ENCODE measurements at regions not wholly inside any gene's neighbourhood (a gene's known extent, or its start where the extent isn't known, plus 50 kb on each side); places are given as distances from the start of the nearest gene placed in this dataset.
"Not testable (repeated sequence)": the region's sequence is repeated elsewhere in the genome, so short reads cannot be mapped to it uniquely, and the experiment has no call there.

GRCh38 chr1:213417225-213417820, 366.3 kb downstream of the RPS6KC1 start:
- DNase-seq (ENCODE audit: low read depth, low spot score): no peak

- no peak for DNase-seq (ENCODE audit: low read depth, low spot score)
Measured at GRCh38 chr1:213417846-213418245, 366.8 kb downstream of the RPS6KC1 start.

GRCh38 chr1:213418268-213419071, 367.4 kb downstream of the RPS6KC1 start:
- no peak for DNase-seq (ENCODE audit: low read depth, low spot score)

GRCh38 chr1:213419401-213420030, 368.5 kb downstream of the RPS6KC1 start:
- DNase-seq (ENCODE audit: low read depth, low spot score): no peak

DNA sequence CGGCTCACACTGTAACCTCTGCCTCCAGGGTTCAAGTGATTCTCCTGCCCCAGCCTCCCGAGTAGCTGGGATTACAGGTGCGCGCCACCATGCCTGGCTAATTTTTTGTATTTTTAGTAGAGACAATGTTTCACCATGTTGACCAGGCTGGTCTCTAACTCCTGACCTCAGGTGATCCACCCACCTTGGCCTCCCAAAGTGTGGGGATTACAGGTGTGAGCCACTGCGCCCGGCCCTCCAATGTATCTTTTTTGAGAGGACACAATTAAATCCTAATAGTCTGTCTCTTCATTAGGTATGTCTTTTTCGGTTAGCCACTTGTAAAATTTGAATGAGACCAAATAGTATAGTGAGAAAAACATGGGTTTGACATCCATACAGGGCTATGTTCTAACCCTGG, 370.1 kb downstream of the RPS6KC1 start:
- not testable (repeated sequence) for DNase-seq (ENCODE audit: low read depth, low spot score)

- DNase-seq (ENCODE audit: low read depth, low spot score): no peak
Measured at GRCh38 chr1:213423041-213423440, 372.0 kb downstream of the RPS6KC1 start.

GRCh38 chr1:213423605-213424004, 372.6 kb downstream of the RPS6KC1 start:
- DNase-seq (ENCODE audit: low read depth, low spot score): no peak

- no peak for DNase-seq (ENCODE audit: low read depth, low spot score)
Measured at GRCh38 chr1:213425376-213426030, 374.5 kb downstream of the RPS6KC1 start.

GRCh38 chr1:213429642-213430041, 378.6 kb downstream of the RPS6KC1 start:
- no peak for DNase-seq (ENCODE audit: low read depth, low spot score)

- DNase-seq (ENCODE audit: low read depth, low spot score): no peak
Measured at GRCh38 chr1:213435715-213436114, 384.7 kb downstream of the RPS6KC1 start.

DNA sequence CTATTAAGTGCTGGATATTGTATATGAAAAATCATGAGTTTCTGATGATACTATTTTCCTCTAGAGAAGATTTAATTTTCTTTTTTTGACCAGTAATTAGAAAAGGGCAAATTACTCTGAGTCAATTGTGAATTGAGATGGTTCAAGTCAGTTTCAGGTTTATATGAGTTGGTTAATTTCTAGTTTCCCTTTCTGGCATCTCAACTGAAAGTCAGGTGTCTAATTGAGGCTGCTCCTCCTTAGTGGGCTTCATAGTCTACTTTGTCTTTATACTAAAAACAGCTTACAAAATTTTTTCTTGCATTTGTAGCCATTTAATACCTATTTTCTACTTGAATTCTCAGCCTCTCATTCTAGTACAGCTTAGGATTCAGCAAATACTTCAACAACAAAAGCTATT, 387.3 kb downstream of the RPS6KC1 start:
- no peak for DNase-seq (ENCODE audit: low read depth, low spot score)

DNA sequence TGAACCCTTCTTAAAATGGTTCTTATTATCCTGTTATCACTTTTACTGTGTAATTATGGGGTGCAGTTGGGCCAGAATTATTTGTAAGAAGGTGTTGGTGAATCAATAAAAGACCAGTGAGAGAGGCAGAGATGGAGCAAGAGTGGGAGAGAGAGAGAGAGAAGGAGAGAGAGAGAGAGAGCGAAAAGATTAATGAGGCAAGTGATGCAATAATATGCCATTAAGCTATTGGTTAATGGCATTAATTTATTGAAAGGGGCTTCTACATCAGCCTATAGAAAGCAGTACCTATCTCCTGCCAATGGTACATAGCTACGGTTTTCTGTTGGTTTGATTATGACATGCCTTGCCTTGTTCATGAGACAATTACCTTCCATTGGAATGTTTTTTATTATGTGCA, 388.7 kb downstream of the RPS6KC1 start:
- DNase-seq (ENCODE audit: low read depth, low spot score): no peak

GRCh38 chr1:213440766-213441165, 389.7 kb downstream of the RPS6KC1 start:
- no peak for DNase-seq (ENCODE audit: low read depth, low spot score)

DNA sequence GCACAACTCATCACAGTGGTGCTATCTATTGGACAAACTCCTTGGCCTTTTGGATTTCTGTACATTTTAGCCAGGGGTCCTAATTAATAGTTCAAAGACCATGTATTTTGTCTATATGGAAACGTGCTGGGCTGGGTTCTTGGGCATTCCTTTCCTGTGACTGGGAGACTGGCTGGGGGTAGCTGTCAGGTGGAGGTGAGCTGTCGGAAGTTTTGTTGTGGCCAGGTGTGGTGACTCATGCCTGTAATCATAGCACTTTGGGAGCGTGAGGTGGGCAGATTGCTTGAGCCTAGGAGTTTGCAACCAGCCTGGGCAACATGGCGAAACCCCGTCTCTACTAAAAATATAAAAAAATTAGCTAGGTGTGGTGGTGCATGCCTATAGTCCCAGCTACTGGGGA, 392.4 kb downstream of the RPS6KC1 start:
- DNase-seq (ENCODE audit: low read depth, low spot score): no peak

GRCh38 chr1:213444224-213444623, 393.2 kb downstream of the RPS6KC1 start:
- DNase-seq (ENCODE audit: low read depth, low spot score): no peak

DNA sequence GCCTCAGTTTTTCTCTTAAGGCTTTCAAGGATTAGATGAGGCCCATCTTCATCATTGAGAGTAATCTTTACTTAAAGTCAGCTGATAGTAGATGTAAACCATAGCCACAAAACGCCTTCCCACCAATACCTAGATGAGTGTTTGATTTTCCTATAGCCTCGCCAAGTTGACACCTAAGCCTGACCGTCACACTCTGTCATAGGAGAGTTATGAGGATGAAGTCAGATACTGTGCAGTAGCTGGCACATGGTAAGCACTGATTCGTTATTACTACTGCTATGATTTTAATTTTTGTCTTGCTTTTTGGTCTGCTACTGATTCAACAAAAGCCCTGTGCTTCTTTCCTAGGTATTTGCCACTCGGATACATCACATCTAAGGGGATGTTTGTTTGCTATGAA, 395.5 kb downstream of the RPS6KC1 start:
- no peak for DNase-seq (ENCODE audit: low read depth, low spot score)

DNA sequence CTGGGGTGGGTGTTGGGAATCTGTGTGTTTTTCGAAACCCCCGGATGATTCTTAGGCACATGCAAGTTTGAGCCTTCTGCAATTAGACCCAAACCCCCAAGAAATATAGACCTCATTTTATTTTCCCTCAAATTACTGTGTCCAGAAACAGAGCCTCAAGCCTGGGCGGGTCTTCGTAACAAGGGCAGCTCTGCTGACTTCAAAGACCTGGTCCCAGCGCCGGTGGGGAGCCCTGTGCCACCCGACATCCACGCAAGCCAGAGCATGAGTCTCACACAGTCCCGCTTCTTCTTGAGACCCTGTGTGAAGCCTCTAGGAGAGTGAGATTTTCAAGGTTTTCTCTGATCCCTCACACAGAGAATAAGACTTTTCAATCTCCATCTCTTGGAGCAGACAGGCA, 397.3 kb downstream of the RPS6KC1 start:
- no peak for DNase-seq (ENCODE audit: low read depth, low spot score)

GRCh38 chr1:213448776-213449175, 397.7 kb downstream of the RPS6KC1 start:
- no peak for DNase-seq (ENCODE audit: low read depth, low spot score)

- DNase-seq (ENCODE audit: low read depth, low spot score): no peak
Measured at GRCh38 chr1:213452501-213452900, 401.5 kb downstream of the RPS6KC1 start.

GRCh38 chr1:213457186-213457585, 406.1 kb downstream of the RPS6KC1 start:
- no peak for DNase-seq (ENCODE audit: low read depth, low spot score)

DNA sequence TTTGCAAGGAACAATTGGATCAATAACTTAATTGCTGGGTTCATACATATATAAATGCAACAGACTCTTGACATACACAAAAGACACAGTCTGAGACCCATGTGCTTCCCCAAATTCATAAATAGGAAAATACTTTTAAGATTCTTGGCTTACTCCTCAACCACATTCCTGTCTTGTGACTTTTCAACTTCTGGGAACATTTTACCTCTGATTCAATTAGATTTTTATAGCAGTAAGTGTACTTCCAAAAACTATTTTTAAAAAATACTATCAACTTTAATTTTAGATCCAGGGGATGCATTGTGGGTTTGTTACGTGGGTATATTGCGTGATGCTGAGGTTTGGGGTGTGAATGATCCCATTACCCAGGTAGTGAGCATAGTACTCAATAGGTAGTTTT, 406.7 kb downstream of the RPS6KC1 start:
- no peak for DNase-seq (ENCODE audit: low read depth, low spot score)

DNA sequence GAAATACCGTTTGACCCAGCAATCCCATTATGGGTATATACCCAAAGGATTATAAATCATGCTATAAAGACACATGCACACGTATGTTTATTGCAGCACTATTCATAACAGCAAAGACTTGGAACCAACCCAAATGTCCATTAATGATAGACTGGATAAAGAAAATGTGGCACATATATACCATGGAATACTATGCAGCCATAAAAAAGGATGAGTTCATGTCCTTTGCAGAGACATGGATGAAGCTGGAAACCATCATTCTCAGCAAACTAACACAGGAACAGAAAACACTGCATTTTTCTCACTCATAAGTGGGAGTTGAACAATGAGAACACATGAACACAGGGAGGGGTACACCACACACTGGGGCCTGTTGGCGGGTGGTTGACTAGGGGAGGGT, 411.3 kb downstream of the RPS6KC1 start:
- DNase-seq (ENCODE audit: low read depth, low spot score): not testable (repeated sequence)

All from smooth muscle cell of the brain vasculature (primary cell).